ENCODE measurements at regions not wholly inside any gene's neighbourhood (a gene's known extent, or its start where the extent isn't known, plus 50 kb on each side); places are given as distances from the start of the nearest gene placed in this dataset.

- DNase-seq = no peak
These were observed 133.8 kb downstream of the TMEM38B start for GRCh38 chr9:105828171-105828570.

GRCh38 chr9:105828596-105829213 lies 134.4 kb downstream of the TMEM38B start:
- no peak for DNase-seq

- no peak for DNase-seq
These were observed 136.1 kb downstream of the TMEM38B start for GRCh38 chr9:105830461-105830860.

- peak; percentile 4 for DNase-seq
These were observed 137.9 kb downstream of the TMEM38B start for GRCh38 chr9:105832096-105832710.

GRCh38 chr9:105833271-105833975 lies 139.1 kb downstream of the TMEM38B start:
- no peak for DNase-seq

GRCh38 chr9:105834404-105834803 lies 140.1 kb downstream of the TMEM38B start:
- no peak for DNase-seq

GRCh38 chr9:105835721-105836120 lies 141.4 kb downstream of the TMEM38B start:
- DNase-seq = no peak

GRCh38 chr9:105836936-105837660 lies 142.8 kb downstream of the TMEM38B start:
- no peak for DNase-seq

GRCh38 chr9:105841562-105841961 lies 147.2 kb downstream of the TMEM38B start:
- no peak for DNase-seq

- DNase-seq = peak; percentile 35
These were observed 147.8 kb downstream of the TMEM38B start for GRCh38 chr9:105842023-105842644.

GRCh38 chr9:105846825-105847224 lies 152.5 kb downstream of the TMEM38B start:
- no peak for DNase-seq

- DNase-seq = no peak
These were observed 156.6 kb downstream of the TMEM38B start for GRCh38 chr9:105850852-105851500.

- peak; percentile 13 for DNase-seq
These were observed 159.9 kb downstream of the TMEM38B start for GRCh38 chr9:105854026-105854782.

GRCh38 chr9:105854783-105855724 lies 160.7 kb downstream of the TMEM38B start:
- no peak for DNase-seq

- no peak for DNase-seq
These were observed 161.6 kb downstream of the TMEM38B start for GRCh38 chr9:105855987-105856386.

GRCh38 chr9:105858006-105858690 lies 163.8 kb downstream of the TMEM38B start:
- DNase-seq = no peak

GRCh38 chr9:105858877-105859276 lies 164.5 kb downstream of the TMEM38B start:
- DNase-seq = no peak

GRCh38 chr9:105859428-105860091 lies 165.2 kb downstream of the TMEM38B start:
- DNase-seq = no peak

- no peak for DNase-seq
These were observed 166.2 kb downstream of the TMEM38B start for GRCh38 chr9:105860516-105860915.

Measured in fibroblast of skin of abdomen (primary cell).